ENCODE measurements at regions not wholly inside any gene's neighbourhood (a gene's known extent, or its start where the extent isn't known, plus 50 kb on each side); places are given as distances from the start of the nearest gene placed in this dataset.
"Not testable (repeated sequence)": the region's sequence is repeated elsewhere in the genome, so short reads cannot be mapped to it uniquely, and the experiment has no call there.

GRCh38 chr10:131033166-131034085 lies 278.1 kb downstream of the TCERG1L start:
- no peak for DNase-seq

- no peak for DNase-seq
Observed at GRCh38 chr10:131034451-131034850, 277.1 kb downstream of the TCERG1L start.

GRCh38 chr10:131035779-131036178 lies 275.7 kb downstream of the TCERG1L start:
- DNase-seq: no peak

GRCh38 chr10:131038056-131038455 lies 273.5 kb downstream of the TCERG1L start:
- DNase-seq: no peak

- DNase-seq: no peak
Observed at GRCh38 chr10:131041031-131041430, 270.5 kb downstream of the TCERG1L start.

GRCh38 chr10:131041441-131041840 lies 270.1 kb downstream of the TCERG1L start:
- DNase-seq: no peak

GRCh38 chr10:131042015-131042414 lies 269.5 kb downstream of the TCERG1L start:
- not testable (repeated sequence) for DNase-seq
